ENCODE measurements at regions not wholly inside any gene's neighbourhood (a gene's known extent, or its start where the extent isn't known, plus 50 kb on each side); places are given as distances from the start of the nearest gene placed in this dataset.

GRCh38 chr12:13273850-13274249 is 77.3 kb downstream of the EMP1 start:
- TF ChIP-seq CTCF (IDR thresholded peaks at IDR 0.05; ENCODE audit: low read depth, low read length, missing input control) = no peak
- no peak for TF ChIP-seq EGR1 (IDR thresholded peaks at IDR 0.05; ENCODE audit: low read depth in 2 of 2)
- TF ChIP-seq ZBTB33 (IDR thresholded peaks at IDR 0.05) = no peak
- TF ChIP-seq TAF1 (conservative IDR thresholded peaks at IDR 0.05) = no peak
- TF ChIP-seq GABPA (IDR thresholded peaks at IDR 0.05 in 1 of 2, conservative IDR thresholded peaks at IDR 0.05 in 1 of 2) = no peak
- TF ChIP-seq YY1 (IDR thresholded peaks at IDR 0.05) = no peak
- no peak for TF ChIP-seq HNF4A (conservative IDR thresholded peaks at IDR 0.05)
- TF ChIP-seq REST (IDR thresholded peaks at IDR 0.05) = no peak
- no peak for TF ChIP-seq MAX (IDR thresholded peaks at IDR 0.05)
- TF ChIP-seq JUND (IDR thresholded peaks at IDR 0.05) = no peak
- TF ChIP-seq FOXA1 (IDR thresholded peaks at IDR 0.05) = no peak
- TF ChIP-seq SP1 (IDR thresholded peaks at IDR 0.05) = no peak
- no peak for TF ChIP-seq RXRA (IDR thresholded peaks at IDR 0.05)
- TF ChIP-seq RAD21 (IDR thresholded peaks at IDR 0.05) = no peak

Data from liver (tissue), 3 donors.